ENCODE measurements at regions not wholly inside any gene's neighbourhood (a gene's known extent, or its start where the extent isn't known, plus 50 kb on each side); places are given as distances from the start of the nearest gene placed in this dataset.

GRCh38 chr16:17780181-17780580 lies 309.4 kb upstream of the XYLT1 start:
- H3K36me3 Mint-ChIP-seq: no peaks in the 10 kb centered on the region
- H3K27me3 Mint-ChIP-seq: peaks cover 4% of the 10 kb centered on the region
- H3K4me1 Mint-ChIP-seq: no peaks in the 10 kb centered on the region

DNA sequence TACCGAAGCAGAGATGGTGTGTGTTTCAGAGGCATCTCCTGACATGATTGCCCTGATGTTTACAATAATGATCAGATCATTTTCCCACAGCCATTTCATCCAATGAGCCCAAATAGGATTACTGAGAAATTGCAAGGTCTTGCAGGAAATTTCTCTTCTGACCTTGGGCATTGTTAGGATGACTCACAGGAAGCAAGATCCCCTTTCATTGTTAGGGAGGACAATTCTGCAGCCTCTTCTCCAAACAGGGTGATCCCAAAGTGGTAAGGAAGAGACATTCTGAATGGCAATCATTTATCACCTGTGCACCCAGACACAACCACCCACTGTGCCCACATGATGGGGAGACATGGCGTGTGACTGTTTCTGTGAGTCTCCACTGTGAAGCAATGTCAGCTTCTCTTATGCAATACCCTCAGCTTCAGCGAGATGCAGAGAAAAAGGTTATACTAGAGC lies 306.7 kb upstream of the XYLT1 start:
- Mint-ChIP-seq H3K36me3 (no peaks in the 10 kb centered on the region), H3K4me1 (no peaks in the 10 kb centered on the region), H3K4me3 (no peak overlapping the region), H3K27me3 (peaks cover 4% of the 10 kb centered on the region), H3K27ac (no peak overlapping the region), H3K9me3 (peaks cover 0 to 5% (median 1%) of the 10 kb centered on the region in 7 donors)
- Histone ChIP-seq H3K4me3 (ENCODE audit: low read depth, low read length) (no peak overlapping the region), H3K27me3 (ENCODE audit: control insufficient read depth, insufficient read depth, low read length) (no peaks in the 10 kb centered on the region), H3K27ac (ENCODE audit: insufficient read depth, low read length, poor library complexity, severe bottlenecking) (no peak overlapping the region), H3K4me1 (ENCODE audit: control insufficient read depth, insufficient read depth, low read length, poor library complexity, severe bottlenecking) (no peaks in the 10 kb centered on the region), H3K9me3 (ENCODE audit: control insufficient read depth in 2 of 2, low read length in 2 of 2) (peaks cover 0 to 1% of the 10 kb centered on the region in 2 experiments), H3K36me3 (ENCODE audit: control insufficient read depth, insufficient read depth, low read length) (no peaks in the 10 kb centered on the region)
- no peak for DNase-seq
- no peak for ATAC-seq (ENCODE audit: low read depth in 2 of 2)

More at GRCh38 chr16:17780181-17780580, 309.4 kb upstream of the XYLT1 start:
- ATAC-seq (ENCODE audit: low read depth in 2 of 2): no peak
- H3K27me3 ChIP-seq (ENCODE audit: control insufficient read depth, insufficient read depth, low read length): no peaks in the 10 kb centered on the region
- no peak overlapping the region for H3K27ac ChIP-seq (ENCODE audit: insufficient read depth, low read length, poor library complexity, severe bottlenecking)
- H3K4me1 ChIP-seq (ENCODE audit: control insufficient read depth, insufficient read depth, low read length, poor library complexity, severe bottlenecking): no peaks in the 10 kb centered on the region
- H3K4me3 ChIP-seq (ENCODE audit: low read depth, low read length): no peak overlapping the region
- H3K4me3 Mint-ChIP-seq: no peak overlapping the region
- H3K9me3 Mint-ChIP-seq: peaks cover 0 to 5% (median 1%) of the 10 kb centered on the region in 7 donors
- no peaks in the 10 kb centered on the region for H3K36me3 ChIP-seq (ENCODE audit: control insufficient read depth, insufficient read depth, low read length)
- peaks cover 0 to 1% of the 10 kb centered on the region in 2 experiments for H3K9me3 ChIP-seq (ENCODE audit: control insufficient read depth in 2 of 2, low read length in 2 of 2)
- DNase-seq: no peak
- no peak overlapping the region for H3K27ac Mint-ChIP-seq

DNA sequence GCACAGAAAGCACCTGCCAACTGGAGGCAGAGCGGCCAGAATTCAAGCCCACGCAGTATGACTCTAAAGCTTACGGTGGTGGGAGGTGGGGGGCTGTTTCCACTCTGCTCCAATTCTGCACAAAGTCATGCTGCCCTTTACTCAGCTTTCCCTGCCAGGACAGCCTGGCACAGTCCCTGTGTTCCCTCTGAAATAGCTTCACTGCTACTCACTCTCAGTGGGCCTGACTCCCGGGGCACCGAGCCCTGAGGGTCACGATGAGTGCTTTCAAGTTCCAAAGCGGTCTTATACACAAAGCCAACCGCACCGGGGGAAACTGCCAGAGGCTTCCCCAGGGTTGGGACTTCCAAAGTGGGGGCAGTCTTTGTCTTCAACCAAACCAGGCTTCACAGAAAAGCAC lies 306.1 kb upstream of the XYLT1 start:
- Mint-ChIP-seq H3K27ac (no peak overlapping the region), H3K9me3 (peaks cover 0 to 5% (median 1%) of the 10 kb centered on the region in 7 donors), H3K4me3 (no peak overlapping the region), H3K27me3 (peaks cover 4% of the 10 kb centered on the region), H3K4me1 (no peaks in the 10 kb centered on the region), H3K36me3 (no peaks in the 10 kb centered on the region)
- Histone ChIP-seq H3K27ac (ENCODE audit: insufficient read depth, low read length, poor library complexity, severe bottlenecking) (no peak overlapping the region), H3K4me1 (ENCODE audit: control insufficient read depth, insufficient read depth, low read length, poor library complexity, severe bottlenecking) (no peaks in the 10 kb centered on the region), H3K27me3 (ENCODE audit: control insufficient read depth, insufficient read depth, low read length) (no peaks in the 10 kb centered on the region), H3K4me3 (ENCODE audit: low read depth, low read length) (no peak overlapping the region), H3K9me3 (ENCODE audit: control insufficient read depth in 2 of 2, low read length in 2 of 2) (peaks cover 0 to 1% of the 10 kb centered on the region in 2 experiments), H3K36me3 (ENCODE audit: control insufficient read depth, insufficient read depth, low read length) (no peaks in the 10 kb centered on the region)
- ATAC-seq (ENCODE audit: low read depth in 2 of 2) (no peak), DNase-seq (no peak)

DNA sequence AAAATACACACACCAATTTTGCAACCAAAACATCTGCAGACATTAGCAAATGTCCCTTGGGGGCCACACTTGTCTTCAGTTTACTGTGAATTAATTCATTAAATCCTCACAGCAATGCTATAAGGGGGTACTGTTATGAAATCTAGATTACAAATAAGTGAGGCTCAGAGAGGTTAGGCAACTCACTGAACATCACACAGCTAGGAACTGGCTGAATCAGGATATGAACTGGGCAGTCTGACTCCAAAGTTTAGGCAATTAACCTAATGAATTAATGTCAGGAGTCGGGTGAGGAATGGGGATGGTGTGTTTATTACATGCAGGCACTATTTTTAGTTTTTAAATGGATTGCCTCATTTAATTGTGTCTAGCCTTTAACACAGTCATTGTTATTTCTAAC lies 305.7 kb upstream of the XYLT1 start:
- Histone ChIP-seq H3K27ac (ENCODE audit: insufficient read depth, low read length, poor library complexity, severe bottlenecking) (no peak overlapping the region), H3K4me1 (ENCODE audit: control insufficient read depth, insufficient read depth, low read length, poor library complexity, severe bottlenecking) (no peaks in the 10 kb centered on the region), H3K4me3 (ENCODE audit: low read depth, low read length) (no peak overlapping the region), H3K9me3 (ENCODE audit: control insufficient read depth in 2 of 2, low read length in 2 of 2) (peaks cover 0 to 1% of the 10 kb centered on the region in 2 experiments), H3K36me3 (ENCODE audit: control insufficient read depth, insufficient read depth, low read length) (no peaks in the 10 kb centered on the region), H3K27me3 (ENCODE audit: control insufficient read depth, insufficient read depth, low read length) (no peaks in the 10 kb centered on the region)
- no peak for ATAC-seq (ENCODE audit: low read depth in 2 of 2)
- Mint-ChIP-seq H3K4me1 (no peaks in the 10 kb centered on the region), H3K27me3 (peaks cover 4% of the 10 kb centered on the region), H3K4me3 (no peak overlapping the region), H3K27ac (no peak overlapping the region), H3K36me3 (no peaks in the 10 kb centered on the region), H3K9me3 (peaks cover 0 to 5% (median 1%) of the 10 kb centered on the region in 7 donors)
- no peak for DNase-seq

GRCh38 chr16:17775061-17775460 lies 304.3 kb upstream of the XYLT1 start:
- Mint-ChIP-seq H3K9me3 (peaks cover 0 to 8% (median 2%) of the 10 kb centered on the region in 7 donors), H3K4me3 (no peak overlapping the region), H3K27me3 (peaks cover 3% of the 10 kb centered on the region), H3K27ac (no peak overlapping the region), H3K4me1 (no peaks in the 10 kb centered on the region), H3K36me3 (no peaks in the 10 kb centered on the region)
- DNase-seq: no peak
- Histone ChIP-seq H3K36me3 (ENCODE audit: control insufficient read depth, insufficient read depth, low read length) (no peaks in the 10 kb centered on the region), H3K27ac (ENCODE audit: insufficient read depth, low read length, poor library complexity, severe bottlenecking) (no peak overlapping the region), H3K9me3 (ENCODE audit: control insufficient read depth in 2 of 2, low read length in 2 of 2) (peaks cover 0 to 1% of the 10 kb centered on the region in 2 experiments), H3K4me3 (ENCODE audit: low read depth, low read length) (no peak overlapping the region), H3K4me1 (ENCODE audit: control insufficient read depth, insufficient read depth, low read length, poor library complexity, severe bottlenecking) (no peaks in the 10 kb centered on the region), H3K27me3 (ENCODE audit: control insufficient read depth, insufficient read depth, low read length) (no peaks in the 10 kb centered on the region)
- ATAC-seq (ENCODE audit: low read depth in 2 of 2): no peak

DNA sequence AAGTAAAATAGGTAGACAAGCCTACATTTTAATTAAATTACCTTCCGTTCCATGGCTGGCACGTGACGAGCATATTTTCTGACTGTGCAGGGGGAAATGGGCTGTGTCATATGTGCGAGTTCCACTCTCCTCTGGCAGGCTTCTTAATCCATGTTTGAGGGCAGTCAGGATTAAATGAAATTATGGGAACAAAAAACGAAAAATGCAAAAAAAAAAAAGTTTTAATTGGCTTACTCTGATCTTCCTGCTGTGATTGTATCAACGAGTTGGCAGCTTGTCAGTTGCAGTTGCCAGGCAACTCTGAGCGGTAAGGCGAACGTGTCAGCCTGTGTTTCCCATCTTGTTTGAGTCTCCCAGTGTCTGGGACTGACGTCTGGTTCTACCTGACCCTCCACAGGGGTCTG lies 302.9 kb upstream of the XYLT1 start:
- H3K36me3 ChIP-seq (ENCODE audit: control insufficient read depth, insufficient read depth, low read length): no peaks in the 10 kb centered on the region
- no peak overlapping the region for H3K27ac Mint-ChIP-seq
- no peak for DNase-seq

GRCh38 chr16:17770104-17770503 lies 299.3 kb upstream of the XYLT1 start:
- Histone ChIP-seq H3K36me3 (ENCODE audit: control insufficient read depth, insufficient read depth, low read length) (no peaks in the 10 kb centered on the region), H3K27ac (ENCODE audit: insufficient read depth, low read length, poor library complexity, severe bottlenecking) (no peak overlapping the region), H3K27me3 (ENCODE audit: control insufficient read depth, insufficient read depth, low read length) (no peaks in the 10 kb centered on the region), H3K4me1 (ENCODE audit: control insufficient read depth, insufficient read depth, low read length, poor library complexity, severe bottlenecking) (no peaks in the 10 kb centered on the region), H3K9me3 (ENCODE audit: control insufficient read depth in 2 of 2, low read length in 2 of 2) (no peaks in the 10 kb centered on the region), H3K4me3 (ENCODE audit: low read depth, low read length) (no peak overlapping the region)
- no peak overlapping the region for H3K27ac Mint-ChIP-seq
- ATAC-seq (ENCODE audit: low read depth in 2 of 2) (no peak), DNase-seq (no peak)
- no peaks in the 10 kb centered on the region for H3K27me3 Mint-ChIP-seq
- H3K4me3 Mint-ChIP-seq: no peak overlapping the region
- no peaks in the 10 kb centered on the region for H3K4me1 Mint-ChIP-seq
- peaks cover 0 to 4% (median 3%) of the 10 kb centered on the region in 7 donors for H3K9me3 Mint-ChIP-seq
- no peaks in the 10 kb centered on the region for H3K36me3 Mint-ChIP-seq

More for the DNA sequence above, 302.9 kb upstream of the XYLT1 start:
- H3K9me3 Mint-ChIP-seq: peaks cover 0 to 8% (median 3%) of the 10 kb centered on the region in 7 donors
- Histone ChIP-seq H3K4me3 (ENCODE audit: low read depth, low read length) (no peak overlapping the region), H3K27ac (ENCODE audit: insufficient read depth, low read length, poor library complexity, severe bottlenecking) (no peak overlapping the region), H3K4me1 (ENCODE audit: control insufficient read depth, insufficient read depth, low read length, poor library complexity, severe bottlenecking) (no peaks in the 10 kb centered on the region), H3K27me3 (ENCODE audit: control insufficient read depth, insufficient read depth, low read length) (no peaks in the 10 kb centered on the region), H3K9me3 (ENCODE audit: control insufficient read depth in 2 of 2, low read length in 2 of 2) (peaks cover 0 to 1% of the 10 kb centered on the region in 2 experiments)
- H3K4me1 Mint-ChIP-seq: no peaks in the 10 kb centered on the region
- H3K27me3 Mint-ChIP-seq: no peaks in the 10 kb centered on the region
- ATAC-seq (ENCODE audit: low read depth in 2 of 2): no peak
- no peak overlapping the region for H3K4me3 Mint-ChIP-seq
- no peaks in the 10 kb centered on the region for H3K36me3 Mint-ChIP-seq

DNA sequence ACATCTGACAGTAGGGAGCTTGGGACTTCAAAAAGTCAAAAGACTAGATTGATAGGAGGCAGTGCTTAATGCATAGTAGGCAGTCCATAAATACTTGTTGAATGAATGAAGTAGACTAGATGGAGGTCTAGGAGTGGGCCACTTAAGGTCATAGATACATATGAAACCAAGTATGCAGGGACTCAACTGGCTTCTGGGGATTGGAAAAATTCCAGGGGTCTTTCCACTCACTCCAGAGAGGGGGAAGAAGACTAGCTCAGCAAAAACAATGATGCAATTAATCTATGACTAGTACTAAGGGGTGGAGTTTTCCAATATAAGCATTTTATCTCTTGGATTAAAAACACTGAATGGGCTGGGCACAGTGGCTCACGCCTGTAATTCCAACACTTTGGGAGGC lies 298.3 kb upstream of the XYLT1 start:
- no peak overlapping the region for H3K27ac ChIP-seq (ENCODE audit: insufficient read depth, low read length, poor library complexity, severe bottlenecking)
- H3K9me3 Mint-ChIP-seq: peaks cover 0 to 5% (median 3%) of the 10 kb centered on the region in 7 donors
- DNase-seq (no peak), ATAC-seq (ENCODE audit: low read depth in 2 of 2) (no peak)
- H3K4me1 ChIP-seq (ENCODE audit: control insufficient read depth, insufficient read depth, low read length, poor library complexity, severe bottlenecking): no peaks in the 10 kb centered on the region
- no peaks in the 10 kb centered on the region for H3K27me3 Mint-ChIP-seq
- no peak overlapping the region for H3K4me3 Mint-ChIP-seq
- no peaks in the 10 kb centered on the region for H3K27me3 ChIP-seq (ENCODE audit: control insufficient read depth, insufficient read depth, low read length)
- H3K4me1 Mint-ChIP-seq: no peaks in the 10 kb centered on the region
- no peaks in the 10 kb centered on the region for H3K36me3 Mint-ChIP-seq
- H3K9me3 ChIP-seq (ENCODE audit: control insufficient read depth in 2 of 2, low read length in 2 of 2): no peaks in the 10 kb centered on the region
- no peak overlapping the region for H3K27ac Mint-ChIP-seq
- H3K4me3 ChIP-seq (ENCODE audit: low read depth, low read length): no peak overlapping the region
- no peaks in the 10 kb centered on the region for H3K36me3 ChIP-seq (ENCODE audit: control insufficient read depth, insufficient read depth, low read length)
